ENCODE measurements at regions not wholly inside any gene's neighbourhood (a gene's known extent, or its start where the extent isn't known, plus 50 kb on each side); places are given as distances from the start of the nearest gene placed in this dataset.

GRCh38 chr12:17369556-17369955, 720.4 kb downstream of the RERGL start:
- no peaks in the 10 kb centered on the region for H3K9me3 Mint-ChIP-seq
- no peak overlapping the region for H3K27ac Mint-ChIP-seq
- no peaks in the 10 kb centered on the region for H3K4me1 Mint-ChIP-seq
- no peak overlapping the region for H3K4me3 Mint-ChIP-seq
- ATAC-seq: no peak
- no peak for TF ChIP-seq TEAD1 (CRISPR knock-in tag; IDR thresholded peaks at IDR 0.05)
- no peak for TF ChIP-seq GABPB1 (CRISPR knock-in tag; IDR thresholded peaks at IDR 0.05)
- TF ChIP-seq ATF1 (CRISPR knock-in tag; IDR thresholded peaks at IDR 0.05): no peak
- TF ChIP-seq, protein P1, sequence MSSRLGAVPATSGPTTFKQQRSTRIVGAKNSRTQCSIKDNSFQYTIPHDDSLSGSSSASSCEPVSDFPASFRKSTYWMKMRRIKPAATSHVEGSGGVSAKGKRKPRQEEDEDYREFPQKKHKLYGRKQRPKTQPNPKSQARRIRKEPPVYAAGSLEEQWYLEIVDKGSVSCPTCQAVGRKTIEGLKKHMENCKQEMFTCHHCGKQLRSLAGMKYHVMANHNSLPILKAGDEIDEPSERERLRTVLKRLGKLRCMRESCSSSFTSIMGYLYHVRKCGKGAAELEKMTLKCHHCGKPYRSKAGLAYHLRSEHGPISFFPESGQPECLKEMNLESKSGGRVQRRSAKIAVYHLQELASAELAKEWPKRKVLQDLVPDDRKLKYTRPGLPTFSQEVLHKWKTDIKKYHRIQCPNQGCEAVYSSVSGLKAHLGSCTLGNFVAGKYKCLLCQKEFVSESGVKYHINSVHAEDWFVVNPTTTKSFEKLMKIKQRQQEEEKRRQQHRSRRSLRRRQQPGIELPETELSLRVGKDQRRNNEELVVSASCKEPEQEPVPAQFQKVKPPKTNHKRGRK (CRISPR knock-in tag; IDR thresholded peaks at IDR 0.05; ENCODE audit: borderline replicate concordance): no peak
- TF ChIP-seq, protein P2, sequence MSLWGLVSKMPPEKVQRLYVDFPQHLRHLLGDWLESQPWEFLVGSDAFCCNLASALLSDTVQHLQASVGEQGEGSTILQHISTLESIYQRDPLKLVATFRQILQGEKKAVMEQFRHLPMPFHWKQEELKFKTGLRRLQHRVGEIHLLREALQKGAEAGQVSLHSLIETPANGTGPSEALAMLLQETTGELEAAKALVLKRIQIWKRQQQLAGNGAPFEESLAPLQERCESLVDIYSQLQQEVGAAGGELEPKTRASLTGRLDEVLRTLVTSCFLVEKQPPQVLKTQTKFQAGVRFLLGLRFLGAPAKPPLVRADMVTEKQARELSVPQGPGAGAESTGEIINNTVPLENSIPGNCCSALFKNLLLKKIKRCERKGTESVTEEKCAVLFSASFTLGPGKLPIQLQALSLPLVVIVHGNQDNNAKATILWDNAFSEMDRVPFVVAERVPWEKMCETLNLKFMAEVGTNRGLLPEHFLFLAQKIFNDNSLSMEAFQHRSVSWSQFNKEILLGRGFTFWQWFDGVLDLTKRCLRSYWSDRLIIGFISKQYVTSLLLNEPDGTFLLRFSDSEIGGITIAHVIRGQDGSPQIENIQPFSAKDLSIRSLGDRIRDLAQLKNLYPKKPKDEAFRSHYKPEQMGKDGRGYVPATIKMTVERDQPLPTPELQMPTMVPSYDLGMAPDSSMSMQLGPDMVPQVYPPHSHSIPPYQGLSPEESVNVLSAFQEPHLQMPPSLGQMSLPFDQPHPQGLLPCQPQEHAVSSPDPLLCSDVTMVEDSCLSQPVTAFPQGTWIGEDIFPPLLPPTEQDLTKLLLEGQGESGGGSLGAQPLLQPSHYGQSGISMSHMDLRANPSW (CRISPR knock-in tag; conservative IDR thresholded peaks at IDR 0.05; ENCODE audit: low read depth): no peak
- no peak for TF ChIP-seq ZNF423 (CRISPR knock-in tag; IDR thresholded peaks at IDR 0.05)
- no peak for TF ChIP-seq ZNF396 (CRISPR knock-in tag; IDR thresholded peaks at IDR 0.05; ENCODE audit: borderline replicate concordance)
- no peak for TF ChIP-seq EMX1 (CRISPR knock-in tag; IDR thresholded peaks at IDR 0.05)
- TF ChIP-seq, protein P3, sequence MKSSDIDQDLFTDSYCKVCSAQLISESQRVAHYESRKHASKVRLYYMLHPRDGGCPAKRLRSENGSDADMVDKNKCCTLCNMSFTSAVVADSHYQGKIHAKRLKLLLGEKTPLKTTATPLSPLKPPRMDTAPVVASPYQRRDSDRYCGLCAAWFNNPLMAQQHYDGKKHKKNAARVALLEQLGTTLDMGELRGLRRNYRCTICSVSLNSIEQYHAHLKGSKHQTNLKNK (CRISPR knock-in tag; IDR thresholded peaks at IDR 0.05): no peak
- H3K36me3 Mint-ChIP-seq: no peaks in the 10 kb centered on the region
- ChIA-PET POLR2A (no interaction called here), CTCF (no interaction called here)
- H3K27me3 Mint-ChIP-seq (ENCODE audit: low read depth): no peaks in the 10 kb centered on the region; the same call in none of the 2 replicates
- DNase-seq (ENCODE audit: low spot score): no peak

- H3K36me3 Mint-ChIP-seq: no peaks in the 10 kb centered on the region
- ATAC-seq: no peak
- DNase-seq (ENCODE audit: low spot score): no peak
- POLR2A ChIA-PET: no interaction called here
- CTCF ChIA-PET: no interaction called here
- H3K27ac Mint-ChIP-seq: no peak overlapping the region
- H3K9me3 Mint-ChIP-seq: no peaks in the 10 kb centered on the region
- H3K4me1 Mint-ChIP-seq: peaks cover 27% of the 10 kb centered on the region
- H3K27me3 Mint-ChIP-seq (ENCODE audit: low read depth): peaks cover 41% of the 10 kb centered on the region
- TF ChIP-seq NFYB (CRISPR knock-in tag; conservative IDR thresholded peaks at IDR 0.05; ENCODE audit: low read depth) (no peak), OVOL2 (CRISPR knock-in tag; IDR thresholded peaks at IDR 0.05; ENCODE audit: borderline replicate concordance) (no peak), ZNF423 (CRISPR knock-in tag; IDR thresholded peaks at IDR 0.05) (no peak), ETV6 (CRISPR knock-in tag; IDR thresholded peaks at IDR 0.05) (no peak), FOXJ3 (CRISPR knock-in tag; IDR thresholded peaks at IDR 0.05; ENCODE audit: borderline replicate concordance) (no peak), JAZF1 (CRISPR knock-in tag; IDR thresholded peaks at IDR 0.05) (no peak), GRHL2 (CRISPR knock-in tag; IDR thresholded peaks at IDR 0.05; ENCODE audit: insufficient replicate concordance, severe bottlenecking) (no peak), NR1H2 (CRISPR knock-in tag; IDR thresholded peaks at IDR 0.05) (no peak), ZNF121 (CRISPR knock-in tag; IDR thresholded peaks at IDR 0.05) (no peak), ESRRA (CRISPR knock-in tag; IDR thresholded peaks at IDR 0.05; ENCODE audit: borderline replicate concordance) (no peak), ARID4B (CRISPR knock-in tag; IDR thresholded peaks at IDR 0.05; ENCODE audit: borderline replicate concordance) (no peak), CBFB (CRISPR knock-in tag; IDR thresholded peaks at IDR 0.05; ENCODE audit: low read depth) (no peak)
- TF ChIP-seq, protein P1 (CRISPR knock-in tag; IDR thresholded peaks at IDR 0.05; ENCODE audit: borderline replicate concordance): no peak
- H3K4me3 Mint-ChIP-seq: no peak overlapping the region
Observed at GRCh38 chr12:17361224-17361623, 728.8 kb downstream of the RERGL start.
